ENCODE measurements at regions not wholly inside any gene's neighbourhood (a gene's known extent, or its start where the extent isn't known, plus 50 kb on each side); places are given as distances from the start of the nearest gene placed in this dataset.
"Not testable (repeated sequence)": the region's sequence is repeated elsewhere in the genome, so short reads cannot be mapped to it uniquely, and the experiment has no call there.

DNA sequence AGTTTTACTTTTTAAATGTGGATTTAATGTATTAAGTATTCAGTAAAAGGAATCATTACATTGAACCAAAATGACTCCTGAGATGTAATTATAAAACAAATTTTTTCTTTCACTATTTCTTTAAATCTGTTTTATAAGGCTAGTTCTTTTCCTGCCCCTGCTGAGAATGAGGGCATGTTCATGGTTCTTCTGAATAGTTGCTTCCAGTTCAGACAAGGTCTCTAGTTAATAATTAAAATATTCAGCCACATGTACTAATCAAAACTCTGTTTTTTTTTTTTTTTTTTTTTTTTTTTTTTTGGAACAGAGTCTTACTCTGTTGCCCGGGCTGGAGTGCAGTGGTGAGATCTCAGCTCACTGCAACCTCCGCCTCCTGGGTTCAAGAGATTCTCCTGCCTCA lies 321.2 kb downstream of the DNAJB9 start:
- no peaks in the 10 kb centered on the region for H3K9me3 ChIP-seq
- intact Hi-C loops (cut with DNase I; ENCODE audit: low total_unique reads), result no loop called here
- no peak for ATAC-seq
- no peaks in the 10 kb centered on the region for H3K4me1 ChIP-seq
- no peak for DNase-seq
- H3K4me3 ChIP-seq, result no peak overlapping the region
- TF ChIP-seq, protein P1, sequence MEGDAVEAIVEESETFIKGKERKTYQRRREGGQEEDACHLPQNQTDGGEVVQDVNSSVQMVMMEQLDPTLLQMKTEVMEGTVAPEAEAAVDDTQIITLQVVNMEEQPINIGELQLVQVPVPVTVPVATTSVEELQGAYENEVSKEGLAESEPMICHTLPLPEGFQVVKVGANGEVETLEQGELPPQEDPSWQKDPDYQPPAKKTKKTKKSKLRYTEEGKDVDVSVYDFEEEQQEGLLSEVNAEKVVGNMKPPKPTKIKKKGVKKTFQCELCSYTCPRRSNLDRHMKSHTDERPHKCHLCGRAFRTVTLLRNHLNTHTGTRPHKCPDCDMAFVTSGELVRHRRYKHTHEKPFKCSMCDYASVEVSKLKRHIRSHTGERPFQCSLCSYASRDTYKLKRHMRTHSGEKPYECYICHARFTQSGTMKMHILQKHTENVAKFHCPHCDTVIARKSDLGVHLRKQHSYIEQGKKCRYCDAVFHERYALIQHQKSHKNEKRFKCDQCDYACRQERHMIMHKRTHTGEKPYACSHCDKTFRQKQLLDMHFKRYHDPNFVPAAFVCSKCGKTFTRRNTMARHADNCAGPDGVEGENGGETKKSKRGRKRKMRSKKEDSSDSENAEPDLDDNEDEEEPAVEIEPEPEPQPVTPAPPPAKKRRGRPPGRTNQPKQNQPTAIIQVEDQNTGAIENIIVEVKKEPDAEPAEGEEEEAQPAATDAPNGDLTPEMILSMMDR (IDR thresholded peaks at IDR 0.05 in 4 of 5, conservative IDR thresholded peaks at IDR 0.05 in 1 of 5), result no peak
- TF ChIP-seq POLR2A (IDR thresholded peaks at IDR 0.05), result no peak
- no peaks in the 10 kb centered on the region for H3K27me3 ChIP-seq
- in situ Hi-C loops (cut with MboI; ENCODE audit: low sequenced_read_pairs in 4 of 4), result no loop called here
- H3K27ac ChIP-seq, result no peak overlapping the region
- no peaks in the 10 kb centered on the region for H3K36me3 ChIP-seq

DNA sequence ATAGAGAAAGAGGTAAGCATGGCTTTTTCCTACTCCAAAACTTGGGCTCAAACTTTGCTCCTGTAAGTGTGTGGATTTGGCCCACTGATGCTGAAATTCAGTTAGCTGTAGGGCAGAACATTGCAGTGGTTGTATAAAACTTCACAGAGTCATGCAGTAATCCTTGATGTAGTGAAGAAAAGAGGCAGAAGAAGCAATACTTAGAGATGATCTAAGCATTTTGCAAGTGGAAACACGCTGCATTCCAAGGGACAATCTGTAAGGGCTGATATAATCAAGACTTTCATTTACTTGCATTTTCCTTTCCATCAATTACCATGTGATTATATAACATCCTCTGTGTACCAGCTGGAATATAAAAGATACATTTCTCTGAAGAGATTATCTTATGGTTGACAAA lies 338.8 kb downstream of the DNAJB9 start:
- intact Hi-C loops (cut with DNase I; ENCODE audit: low total_unique reads) (no loop called here), in situ Hi-C loops (cut with MboI; ENCODE audit: low sequenced_read_pairs in 4 of 4) (no loop called here)
- ATAC-seq (no peak), DNase-seq (no peak)
- H3K36me3 ChIP-seq, result no peaks in the 10 kb centered on the region
- H3K4me3 ChIP-seq, result no peak overlapping the region
- no peaks in the 10 kb centered on the region for H3K4me1 ChIP-seq
- H3K27ac ChIP-seq, result no peak overlapping the region
- TF ChIP-seq POLR2A (IDR thresholded peaks at IDR 0.05), result no peak
- TF ChIP-seq, protein P1 (IDR thresholded peaks at IDR 0.05 in 4 of 5, conservative IDR thresholded peaks at IDR 0.05 in 1 of 5), result no peak
- H3K27me3 ChIP-seq, result no peaks in the 10 kb centered on the region
- no peaks in the 10 kb centered on the region for H3K9me3 ChIP-seq

DNA sequence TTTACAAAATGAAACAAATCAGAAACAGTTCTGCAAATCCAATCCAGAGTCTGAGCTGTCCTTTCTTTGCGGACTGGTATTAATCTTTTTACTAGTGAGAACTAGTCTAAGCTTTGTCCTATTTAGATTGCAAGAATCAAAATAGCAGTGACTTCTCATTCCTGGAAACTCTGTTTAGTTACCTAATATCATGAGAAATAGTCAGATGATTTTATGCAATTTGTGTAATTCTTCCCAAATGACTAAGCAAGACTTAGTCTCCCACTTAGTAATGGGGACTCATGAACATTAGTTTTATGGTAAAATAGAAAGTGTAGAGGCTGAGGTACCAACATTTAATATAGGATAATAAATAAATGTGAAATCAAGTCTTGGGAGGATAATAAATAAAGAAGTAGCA lies 341.3 kb downstream of the DNAJB9 start:
- Histone ChIP-seq H3K27ac (no peak overlapping the region), H3K4me3 (no peak overlapping the region), H3K4me1 (no peaks in the 10 kb centered on the region), H3K27me3 (no peaks in the 10 kb centered on the region), H3K36me3 (no peaks in the 10 kb centered on the region), H3K9me3 (no peaks in the 10 kb centered on the region)
- intact Hi-C loops (cut with DNase I; ENCODE audit: low total_unique reads) (no loop called here), in situ Hi-C loops (cut with MboI; ENCODE audit: low sequenced_read_pairs in 4 of 4) (no loop called here)
- DNase-seq (no peak), ATAC-seq (no peak)
- TF ChIP-seq, protein P1 (IDR thresholded peaks at IDR 0.05 in 4 of 5, conservative IDR thresholded peaks at IDR 0.05 in 1 of 5), result no peak
- TF ChIP-seq POLR2A (IDR thresholded peaks at IDR 0.05), result no peak

DNA sequence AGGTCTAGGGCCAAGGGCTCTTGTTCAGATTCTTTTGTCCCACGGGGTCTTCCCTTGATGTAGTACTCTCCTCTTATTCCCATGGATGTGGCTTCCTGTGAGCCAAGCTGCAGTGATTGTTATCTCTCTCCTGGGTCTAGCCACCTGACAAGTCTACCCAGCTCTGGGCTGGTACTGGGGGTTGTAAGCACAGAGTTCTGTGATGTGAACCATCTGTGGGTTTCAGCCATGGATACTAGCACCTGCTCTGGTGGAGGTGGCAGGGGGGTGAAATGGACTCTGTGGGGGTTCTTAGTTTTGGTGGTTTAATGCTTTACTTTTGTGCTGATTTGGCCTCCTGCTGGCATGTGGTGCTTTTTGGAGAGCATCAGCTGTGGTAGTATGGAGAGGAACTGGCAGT lies 350.8 kb downstream of the DNAJB9 start:
- in situ Hi-C loops (cut with MboI; ENCODE audit: low sequenced_read_pairs in 4 of 4), result no loop called here
- H3K4me3 ChIP-seq, result no peak overlapping the region
- DNase-seq, result no peak
- H3K27ac ChIP-seq, result no peak overlapping the region
- no peaks in the 10 kb centered on the region for H3K9me3 ChIP-seq
- intact Hi-C loops (cut with DNase I; ENCODE audit: low total_unique reads), result no loop called here
- no peaks in the 10 kb centered on the region for H3K4me1 ChIP-seq
- TF ChIP-seq, protein P1 (IDR thresholded peaks at IDR 0.05 in 4 of 5, conservative IDR thresholded peaks at IDR 0.05 in 1 of 5), result no peak
- H3K36me3 ChIP-seq, result no peaks in the 10 kb centered on the region
- no peak for ATAC-seq
- no peaks in the 10 kb centered on the region for H3K27me3 ChIP-seq

DNA sequence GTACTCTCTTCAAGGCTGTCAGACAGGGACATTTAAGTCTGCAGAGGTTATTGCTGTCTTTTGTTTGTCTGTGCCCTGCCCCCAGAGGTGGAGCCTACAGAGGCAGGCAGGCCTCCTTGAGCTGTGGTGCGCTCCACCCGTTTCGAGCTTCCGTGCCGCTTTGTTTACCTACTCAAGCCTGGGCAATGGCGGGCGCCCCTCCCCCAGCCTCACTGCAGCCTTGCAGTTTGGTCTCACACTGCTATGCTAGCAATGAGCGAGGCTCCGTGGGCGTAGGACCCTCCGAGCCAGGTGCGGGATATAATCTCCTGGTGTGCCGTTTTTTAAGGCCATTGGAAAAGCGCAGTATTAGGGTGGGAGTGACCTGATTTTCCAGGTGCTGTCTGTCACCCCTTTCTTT lies 373.4 kb downstream of the DNAJB9 start:
- ATAC-seq; intact Hi-C loops (cut with DNase I; ENCODE audit: low total_unique reads); H3K9me3 ChIP-seq; H3K27ac ChIP-seq; H3K4me3 ChIP-seq; DNase-seq; in situ Hi-C loops (cut with MboI; ENCODE audit: low sequenced_read_pairs in 4 of 4); H3K4me1 ChIP-seq; H3K36me3 ChIP-seq; H3K27me3 ChIP-seq: not testable (repeated sequence)
